NCI-H146 treated with DMSO at 0.1 percent for 48 hours (cell line): ENCODE measurements at regions not wholly inside any gene's neighbourhood (a gene's known extent, or its start where the extent isn't known, plus 50 kb on each side); places are given as distances from the start of the nearest gene placed in this dataset.
A peak's percentile ranks its signal among the peaks of the same experiment; 100 is the strongest.
"Not testable (repeated sequence)": the region's sequence is repeated elsewhere in the genome, so short reads cannot be mapped to it uniquely, and the experiment has no call there.

Experiments
- DNase-seq: peaks from one replicate; lab custom pipeline; 2025; ENCODE audit not compliant: unreplicated experiment; lab: John Stamatoyannopoulos, UW

GRCh38 chr12:11978726-11979384, 91.9 kb upstream of the BCL2L14 start:
- no peak for DNase-seq

- no peak for DNase-seq
Measured at GRCh38 chr12:11980115-11980514, 90.6 kb upstream of the BCL2L14 start.

DNA sequence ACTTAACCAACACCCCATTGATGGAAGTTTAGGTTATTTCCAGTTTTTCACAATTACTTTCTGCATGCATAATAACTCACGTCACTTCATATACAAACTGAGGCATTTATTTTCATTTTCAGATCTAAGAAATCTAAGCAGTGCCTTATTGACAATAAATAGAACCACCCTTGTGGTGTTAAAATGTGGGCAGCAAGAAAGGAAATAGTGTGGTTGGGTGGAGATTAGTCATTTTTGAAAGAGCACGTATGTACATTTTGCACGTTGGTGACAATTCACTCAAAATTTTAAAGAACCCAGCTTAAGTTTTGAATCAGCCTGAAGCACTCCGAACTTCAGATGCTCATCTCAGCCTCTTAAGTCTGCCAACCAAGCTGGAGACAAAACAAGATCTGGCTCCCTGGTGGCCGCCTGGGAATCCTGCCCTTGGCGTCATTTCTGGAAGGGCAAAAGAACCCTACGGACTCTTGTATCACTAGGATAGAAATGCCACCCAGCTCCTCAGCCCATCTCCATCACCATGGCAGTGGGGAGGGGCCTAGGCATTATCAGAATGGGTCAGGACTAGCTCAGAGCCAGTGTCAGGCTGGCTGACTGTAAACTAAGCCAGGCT, 89.5 kb upstream of the BCL2L14 start:
- DNase-seq = no peak

- no peak for DNase-seq
Measured at GRCh38 chr12:11984417-11984816, 86.3 kb upstream of the BCL2L14 start.

DNA sequence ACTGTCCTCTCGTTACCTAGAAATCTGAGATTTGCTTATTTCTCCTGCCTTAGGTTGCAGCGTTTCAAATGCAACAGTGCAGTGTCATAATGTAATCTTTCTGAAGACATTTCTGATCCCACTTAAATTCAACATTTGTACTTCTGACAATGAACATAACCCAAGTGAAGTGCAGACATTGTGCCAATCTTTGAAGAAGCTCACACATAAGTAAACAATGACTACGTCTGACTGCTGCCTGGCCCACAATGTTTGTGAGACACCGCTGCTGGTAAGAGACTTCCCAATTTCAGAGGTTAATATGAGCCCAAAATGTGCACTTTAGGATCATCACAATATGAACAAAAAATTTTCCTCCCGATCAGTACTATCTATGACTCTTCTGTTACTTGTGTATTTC, 84.6 kb upstream of the BCL2L14 start:
- DNase-seq = no peak

DNA sequence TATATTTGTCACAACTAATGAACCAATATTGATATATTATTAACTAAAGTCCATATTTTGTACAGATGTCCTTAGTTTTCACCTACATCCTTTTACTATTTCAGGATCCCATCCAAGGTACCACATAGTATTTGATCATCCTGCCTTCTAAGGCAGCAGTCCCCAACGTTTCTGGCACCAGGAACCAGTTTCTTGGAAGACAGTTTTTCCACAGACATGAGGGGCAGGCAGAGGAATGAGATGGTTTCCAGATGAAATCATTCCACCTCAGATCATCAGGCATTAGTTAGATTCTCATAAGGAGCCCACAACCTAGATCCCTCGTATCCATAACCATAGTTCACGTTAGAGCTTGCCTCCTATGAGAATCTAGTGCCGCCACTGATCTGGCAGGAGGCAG, 82.8 kb upstream of the BCL2L14 start:
- DNase-seq = no peak

GRCh38 chr12:11991604-11992003, 79.1 kb upstream of the BCL2L14 start:
- DNase-seq = no peak

- DNase-seq = no peak
Measured at GRCh38 chr12:11992515-11992914, 78.2 kb upstream of the BCL2L14 start.

GRCh38 chr12:11998307-11998943, 72.3 kb upstream of the BCL2L14 start:
- not testable (repeated sequence) for DNase-seq

GRCh38 chr12:11998944-11999315, 71.8 kb upstream of the BCL2L14 start:
- DNase-seq = no peak

DNA sequence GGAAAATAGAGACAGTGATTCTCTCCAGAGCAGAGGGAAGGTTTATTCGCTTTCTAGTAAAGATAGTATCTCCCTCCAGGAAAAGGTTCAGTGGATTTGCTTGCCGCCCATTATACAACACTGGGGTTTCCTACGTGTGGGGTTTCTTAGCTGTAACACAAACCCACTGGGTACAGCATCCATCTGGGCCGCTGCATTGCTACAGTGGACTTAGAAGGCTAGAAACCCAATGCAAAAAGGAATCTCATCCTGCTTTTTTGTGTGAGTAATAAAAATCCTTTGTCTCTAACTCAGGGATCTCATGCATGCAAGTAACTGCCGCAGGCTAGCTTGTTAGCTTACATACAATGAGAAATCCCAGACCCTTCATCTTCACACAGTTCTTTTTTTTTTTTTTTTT, 67.1 kb upstream of the BCL2L14 start:
- DNase-seq = no peak

GRCh38 chr12:12004524-12004923, 66.2 kb upstream of the BCL2L14 start:
- peak; percentile 92 for DNase-seq

DNA sequence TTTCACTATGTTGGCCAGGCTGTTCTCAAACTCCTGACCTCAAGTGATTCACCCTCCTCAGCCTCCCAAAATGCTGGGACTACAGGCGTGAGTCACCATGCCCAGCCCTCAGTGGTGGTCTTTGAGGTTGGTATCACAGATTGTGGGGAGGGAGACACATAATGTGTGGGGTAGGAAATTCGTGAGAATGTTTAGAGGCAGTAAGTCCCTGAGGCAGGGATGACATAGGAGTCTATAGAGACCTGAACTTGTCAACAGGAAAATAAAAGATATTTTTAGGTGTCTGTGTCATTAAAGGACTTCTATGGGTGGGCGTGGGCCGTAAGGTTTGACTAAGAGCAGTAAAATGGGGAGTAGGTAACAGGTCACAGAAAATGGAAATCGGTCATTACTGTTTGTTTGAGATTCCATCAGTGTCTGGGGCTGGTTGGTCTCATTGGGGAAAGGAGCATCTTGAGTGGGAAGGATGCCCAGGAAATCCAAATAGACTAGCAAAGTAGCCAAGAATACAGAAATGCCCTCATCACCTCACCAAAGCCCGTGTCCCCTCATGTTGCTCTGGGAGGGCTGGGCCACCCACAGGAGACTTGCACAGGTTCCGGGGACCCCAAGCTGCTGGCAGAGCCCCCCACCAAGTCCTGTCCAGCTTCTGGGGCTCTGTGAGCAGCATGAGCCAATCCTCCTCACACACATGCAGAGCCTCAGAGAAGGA, 63.6 kb upstream of the BCL2L14 start:
- no peak for DNase-seq

- DNase-seq = no peak
Measured at GRCh38 chr12:12007713-12008231, 63.0 kb upstream of the BCL2L14 start.

DNA sequence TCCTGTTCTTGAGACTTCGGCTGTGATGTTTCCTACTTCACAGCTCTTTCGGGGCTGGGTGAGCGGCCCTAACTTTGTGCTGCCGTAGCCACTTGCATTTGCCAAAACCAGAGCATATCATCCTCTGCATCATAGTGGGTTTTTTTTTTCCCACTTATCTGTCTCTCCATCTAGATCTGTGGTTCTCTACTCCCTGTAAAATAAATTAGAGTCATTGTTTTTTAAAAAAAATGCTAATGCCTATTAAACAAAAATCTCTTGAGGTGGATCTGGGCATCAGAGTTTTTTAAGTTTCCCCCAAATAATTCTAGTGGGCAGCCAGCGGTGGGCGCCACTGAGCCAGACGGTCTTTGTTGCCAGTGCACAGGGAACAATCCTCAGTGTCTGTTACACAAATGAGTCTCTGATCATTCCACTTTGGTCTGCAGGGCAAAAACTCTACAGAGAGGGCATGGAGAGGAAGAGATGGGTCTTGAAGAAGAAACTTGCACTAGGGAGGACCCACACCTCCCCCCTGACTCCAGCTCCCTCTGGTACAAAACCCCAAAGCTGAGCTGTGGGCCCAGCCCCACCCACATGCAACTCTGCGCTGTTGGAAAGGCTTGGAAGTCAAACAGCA, 62.4 kb upstream of the BCL2L14 start:
- peak; percentile 40 for DNase-seq

- DNase-seq = peak; percentile 97
Measured at GRCh38 chr12:12008931-12009611, 61.7 kb upstream of the BCL2L14 start.

DNA sequence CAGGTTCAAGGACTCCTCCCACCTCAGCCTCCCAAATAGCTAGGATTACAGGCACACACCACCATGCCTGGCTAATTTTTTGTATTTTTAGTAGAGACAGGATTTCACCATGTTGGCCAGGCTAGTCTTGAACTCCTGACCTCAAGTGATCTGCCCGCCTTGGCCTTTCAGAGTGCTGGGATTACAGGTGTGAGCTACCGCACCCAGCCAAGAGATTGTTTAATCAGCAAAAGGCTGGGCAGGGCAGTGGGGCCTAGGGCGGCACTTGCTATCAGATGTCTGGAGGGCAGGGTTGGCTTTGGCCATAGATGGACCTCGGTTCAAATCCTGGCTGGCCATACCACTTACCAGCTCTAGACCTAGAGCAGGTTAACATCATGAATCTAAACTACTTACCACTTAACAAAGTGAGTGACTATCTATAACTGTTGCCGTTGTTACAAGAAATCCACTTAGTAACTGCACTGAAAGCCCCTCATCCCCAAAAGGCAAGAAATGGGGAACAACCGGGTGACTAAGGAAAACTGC, 60.9 kb upstream of the BCL2L14 start:
- DNase-seq = not testable (repeated sequence)

GRCh38 chr12:12010277-12011039, 60.3 kb upstream of the BCL2L14 start:
- DNase-seq = no peak

DNA sequence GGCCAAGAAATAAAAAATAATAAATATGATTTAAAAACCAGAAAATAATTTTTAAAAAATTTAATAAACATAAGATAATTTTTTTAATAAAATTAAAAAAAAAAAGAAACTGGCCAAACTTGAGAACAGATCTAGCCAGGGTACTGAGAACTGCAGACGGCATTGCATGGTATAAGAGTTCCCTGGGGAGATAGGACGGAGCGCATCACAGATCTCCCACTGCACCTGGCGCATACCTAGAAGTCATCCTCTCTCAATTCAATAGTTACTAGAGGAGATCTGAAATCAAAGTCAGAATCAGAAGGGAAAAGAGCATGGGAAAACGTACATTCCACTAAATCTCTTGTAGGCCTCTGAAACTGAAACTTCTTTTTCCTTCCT, 58.9 kb upstream of the BCL2L14 start:
- DNase-seq = no peak
